ENCODE measurements at regions not wholly inside any gene's neighbourhood (a gene's known extent, or its start where the extent isn't known, plus 50 kb on each side); places are given as distances from the start of the nearest gene placed in this dataset.
A peak's percentile ranks its signal among the peaks of the same experiment; 100 is the strongest.

DNA sequence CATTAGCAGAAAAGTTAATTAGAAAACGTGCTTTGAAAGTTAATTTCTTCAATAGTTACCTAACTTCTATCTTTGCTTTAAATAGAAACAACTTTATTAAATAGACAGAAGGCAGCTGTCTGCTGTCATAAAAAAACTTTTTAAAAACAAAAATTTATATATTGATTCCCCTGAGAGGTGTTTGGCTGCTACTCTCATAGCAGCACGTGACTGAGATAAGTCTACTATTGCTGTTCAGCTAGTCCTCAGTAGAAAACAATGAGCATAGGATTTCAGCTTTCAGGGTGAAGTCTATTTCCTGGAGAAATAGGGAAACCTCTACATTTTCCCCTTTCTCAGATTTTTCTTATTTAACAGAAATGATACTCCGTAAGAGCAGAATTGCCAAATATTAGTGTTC lies 135.0 kb upstream of the FBN2 start:
- Histone ChIP-seq H3K36me3 (no peaks in the 10 kb centered on the region), H3K4me1 (no peaks in the 10 kb centered on the region), H3K27me3 (no peaks in the 10 kb centered on the region), H3K27ac (no peak overlapping the region), H3K9me3 (no peaks in the 10 kb centered on the region), H3K4me3 (no peak overlapping the region)
- intact Hi-C loops (cut with DNase I): no loop called here
- 38% methylated on average over 3 of the region's 3 CpGs for WGBS (ENCODE audit: insufficient coverage, low coverage, low lambda C conversion rate, missing lambda C conversion rate)
- ATAC-seq (no peak), DNase-seq (no peak)
- no peak for TF ChIP-seq POLR2A (IDR thresholded peaks at IDR 0.05)
- TF ChIP-seq, protein P1, sequence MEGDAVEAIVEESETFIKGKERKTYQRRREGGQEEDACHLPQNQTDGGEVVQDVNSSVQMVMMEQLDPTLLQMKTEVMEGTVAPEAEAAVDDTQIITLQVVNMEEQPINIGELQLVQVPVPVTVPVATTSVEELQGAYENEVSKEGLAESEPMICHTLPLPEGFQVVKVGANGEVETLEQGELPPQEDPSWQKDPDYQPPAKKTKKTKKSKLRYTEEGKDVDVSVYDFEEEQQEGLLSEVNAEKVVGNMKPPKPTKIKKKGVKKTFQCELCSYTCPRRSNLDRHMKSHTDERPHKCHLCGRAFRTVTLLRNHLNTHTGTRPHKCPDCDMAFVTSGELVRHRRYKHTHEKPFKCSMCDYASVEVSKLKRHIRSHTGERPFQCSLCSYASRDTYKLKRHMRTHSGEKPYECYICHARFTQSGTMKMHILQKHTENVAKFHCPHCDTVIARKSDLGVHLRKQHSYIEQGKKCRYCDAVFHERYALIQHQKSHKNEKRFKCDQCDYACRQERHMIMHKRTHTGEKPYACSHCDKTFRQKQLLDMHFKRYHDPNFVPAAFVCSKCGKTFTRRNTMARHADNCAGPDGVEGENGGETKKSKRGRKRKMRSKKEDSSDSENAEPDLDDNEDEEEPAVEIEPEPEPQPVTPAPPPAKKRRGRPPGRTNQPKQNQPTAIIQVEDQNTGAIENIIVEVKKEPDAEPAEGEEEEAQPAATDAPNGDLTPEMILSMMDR (IDR thresholded peaks at IDR 0.05): no peak

DNA sequence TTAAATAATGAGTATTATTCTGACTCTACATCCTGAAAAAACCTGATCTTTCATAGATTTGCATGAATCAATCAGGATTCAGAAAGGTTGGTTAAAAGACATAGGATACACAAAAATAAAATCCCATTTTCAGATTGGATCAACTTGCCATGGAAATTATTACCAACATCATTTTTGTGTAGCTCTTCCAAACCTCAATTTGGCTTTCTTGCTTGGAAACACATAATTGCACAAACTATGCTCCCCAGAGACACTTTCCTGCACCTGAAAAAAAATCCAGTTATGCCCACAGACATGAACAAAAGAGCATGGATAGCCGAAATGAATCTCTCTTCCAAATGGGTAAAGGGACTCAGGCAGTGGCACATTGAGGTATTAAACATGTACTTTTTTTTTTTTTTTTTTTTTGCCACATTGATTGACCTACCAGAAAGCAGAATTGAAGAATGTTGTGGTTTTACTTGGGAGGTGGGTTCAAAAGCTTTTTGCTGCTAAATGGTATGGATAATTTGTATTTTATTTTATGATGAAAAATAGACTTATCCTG lies 135.4 kb upstream of the FBN2 start:
- ATAC-seq (no peak), DNase-seq (no peak)
- Histone ChIP-seq H3K27ac (no peak overlapping the region), H3K36me3 (no peaks in the 10 kb centered on the region), H3K9me3 (no peaks in the 10 kb centered on the region), H3K27me3 (no peaks in the 10 kb centered on the region), H3K4me1 (no peaks in the 10 kb centered on the region), H3K4me3 (no peak overlapping the region)
- intact Hi-C loops (cut with DNase I): no loop called here
- 26% methylated on average over 1 of the region's 1 CpG for WGBS (ENCODE audit: insufficient coverage, low coverage, low lambda C conversion rate, missing lambda C conversion rate)
- no peak for TF ChIP-seq POLR2A (IDR thresholded peaks at IDR 0.05)

DNA sequence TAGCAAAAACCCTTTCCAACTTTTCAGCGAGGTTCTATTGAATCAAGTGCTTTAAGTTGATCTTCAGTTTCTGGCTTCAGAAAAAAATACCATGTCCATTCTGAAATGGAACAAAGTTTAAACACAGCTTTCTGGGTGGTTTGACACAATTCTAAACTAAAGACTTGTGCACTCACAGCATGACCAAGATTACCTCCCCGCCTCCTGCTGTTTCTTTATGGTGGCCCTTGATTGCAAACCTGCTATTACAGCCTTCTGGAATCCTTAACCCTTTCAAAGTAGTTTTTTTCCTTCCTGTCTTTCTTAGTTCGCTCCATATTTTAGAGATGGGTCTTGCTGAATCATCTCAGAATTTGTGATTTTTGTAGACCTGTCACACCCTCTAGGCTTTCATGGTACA lies 135.9 kb upstream of the FBN2 start:
- Histone ChIP-seq H3K27me3 (no peaks in the 10 kb centered on the region), H3K4me3 (no peak overlapping the region), H3K27ac (no peak overlapping the region), H3K4me1 (no peaks in the 10 kb centered on the region), H3K36me3 (no peaks in the 10 kb centered on the region), H3K9me3 (no peaks in the 10 kb centered on the region)
- DNase-seq: no peak
- WGBS (ENCODE audit: insufficient coverage, low coverage, low lambda C conversion rate, missing lambda C conversion rate): 51% methylated on average over 3 of the region's 3 CpGs
- no peak for TF ChIP-seq POLR2A (IDR thresholded peaks at IDR 0.05)
- TF ChIP-seq, protein P1 (IDR thresholded peaks at IDR 0.05): no peak
- ATAC-seq: no peak
- intact Hi-C loops (cut with DNase I): no loop called here

DNA sequence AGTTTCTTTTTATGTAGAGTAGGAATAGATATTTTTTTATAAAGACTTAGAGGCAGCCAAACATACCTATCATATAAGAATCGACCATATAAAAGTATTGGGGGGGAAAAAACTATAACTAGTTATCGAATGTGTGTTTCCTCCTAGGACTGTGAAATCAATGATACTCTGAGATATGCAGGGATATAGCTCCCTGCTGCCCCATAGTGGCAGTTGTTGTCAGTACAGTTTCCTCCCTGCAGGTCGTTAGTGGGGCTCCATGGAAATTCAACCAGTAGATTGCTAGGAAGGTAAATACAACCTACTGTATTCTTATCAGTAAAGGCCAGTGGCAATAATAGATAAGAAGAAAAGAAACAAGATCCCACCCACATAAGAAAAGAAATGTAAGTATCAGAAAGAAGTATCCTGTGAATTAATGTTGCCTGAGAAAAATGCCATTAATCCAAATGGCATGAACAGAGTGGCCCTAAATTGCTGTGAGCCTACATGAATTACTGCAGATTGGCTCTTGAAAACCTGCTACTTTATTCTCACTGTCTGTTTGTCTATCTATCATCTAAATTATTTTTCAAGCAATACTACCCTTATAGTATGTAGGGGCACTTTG lies 136.9 kb upstream of the FBN2 start:
- DNase-seq (peak in 2 of 3 donors; percentile 28 to 46), ATAC-seq (peak; percentile 84 to 89 (median 86))
- Histone ChIP-seq H3K36me3 (no peaks in the 10 kb centered on the region), H3K9me3 (no peaks in the 10 kb centered on the region), H3K27ac (no peak overlapping the region), H3K27me3 (no peaks in the 10 kb centered on the region), H3K4me1 (no peaks in the 10 kb centered on the region), H3K4me3 (no peak overlapping the region)
- intact Hi-C loops (cut with DNase I): no loop called here
- WGBS (ENCODE audit: insufficient coverage, low coverage, low lambda C conversion rate, missing lambda C conversion rate): 18% methylated on average over 3 of the region's 3 CpGs
- no peak for TF ChIP-seq POLR2A (IDR thresholded peaks at IDR 0.05)
- TF ChIP-seq, protein P1 (IDR thresholded peaks at IDR 0.05): peak; percentile 34 to 70 (median 59)

DNA sequence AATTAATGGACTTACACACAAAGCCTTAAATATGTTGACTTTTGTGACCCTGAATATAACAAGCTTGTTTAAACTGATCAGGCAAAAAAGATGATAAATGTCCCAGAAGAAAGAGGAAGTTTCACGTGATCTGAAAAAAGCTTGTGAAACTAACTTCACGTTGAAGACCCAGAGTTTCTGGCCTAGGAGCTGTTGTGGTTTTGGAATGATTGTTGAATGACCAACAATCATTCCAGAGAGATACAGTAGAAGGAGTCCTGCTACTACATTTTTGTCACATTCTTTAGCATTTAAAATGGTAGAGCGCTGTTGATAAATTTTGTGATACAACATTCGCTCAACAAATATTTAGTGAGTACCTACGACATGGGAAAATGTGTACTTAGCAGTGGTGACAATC lies 143.1 kb upstream of the FBN2 start:
- no peak overlapping the region for H3K27ac ChIP-seq
- no peak for TF ChIP-seq POLR2A (IDR thresholded peaks at IDR 0.05)
- TF ChIP-seq, protein P1 (IDR thresholded peaks at IDR 0.05): no peak
- no peaks in the 10 kb centered on the region for H3K4me1 ChIP-seq
- H3K36me3 ChIP-seq: no peaks in the 10 kb centered on the region
- DNase-seq: no peak
- ATAC-seq: no peak
- no peaks in the 10 kb centered on the region for H3K9me3 ChIP-seq
- H3K27me3 ChIP-seq: no peaks in the 10 kb centered on the region
- WGBS (ENCODE audit: insufficient coverage, low coverage, low lambda C conversion rate, missing lambda C conversion rate): 39% methylated on average over 5 of the region's 5 CpGs
- no peak overlapping the region for H3K4me3 ChIP-seq
- intact Hi-C loops (cut with DNase I): no loop called here
